ENCODE measurements at regions not wholly inside any gene's neighbourhood (a gene's known extent, or its start where the extent isn't known, plus 50 kb on each side); places are given as distances from the start of the nearest gene placed in this dataset.

GRCh38 chr22:48737461-48738203, 1090.0 kb downstream of the BRD1 start:
- Histone ChIP-seq H3K9me1 (ENCODE audit: insufficient read depth, low read length) (no peaks in the 10 kb centered on the region), H3K18ac (ENCODE audit: low read depth, low read length) (no peak overlapping the region), H3K56ac (ENCODE audit: extremely low read depth, insufficient read depth, low read length) (no peak overlapping the region), H2BK15ac (ENCODE audit: low read depth, low read length) (no peak overlapping the region), H2BK5ac (ENCODE audit: low read depth, low read length, poor library complexity, severe bottlenecking) (no peak overlapping the region), H3K4me3 (ENCODE audit: insufficient read depth, low read depth, low read length) (no peak overlapping the region), H4K91ac (ENCODE audit: insufficient read depth, low read depth, low read length) (no peak overlapping the region), H3K27ac (ENCODE audit: insufficient read depth, low read length) (no peak overlapping the region), H4K8ac (ENCODE audit: low read depth in 2 of 2, low read length in 2 of 2) (no peak overlapping the region), H3K14ac (replicated peaks; ENCODE audit: low read depth, low read length) (no peak overlapping the region), H2AK5ac (ENCODE audit: low read depth, low read length) (no peak overlapping the region), H3K27me3 (ENCODE audit: control insufficient read depth, insufficient read depth, low read length) (no peaks in the 10 kb centered on the region), H2AK9ac (replicated peaks; ENCODE audit: low read depth, low read length, poor library complexity) (no peak overlapping the region), H3K4me2 (ENCODE audit: low read depth, low read length) (no peak overlapping the region), H3K79me1 (ENCODE audit: low read depth in 1 of 2, low read length in 2 of 2) (no peaks in the 10 kb centered on the region), H3K4ac (ENCODE audit: low read depth, low read length) (no peak overlapping the region), H2BK120ac (ENCODE audit: low read depth, low read length) (no peak overlapping the region), H2BK20ac (ENCODE audit: low read depth, low read length) (no peak overlapping the region), H3K9me3 (ENCODE audit: control insufficient read depth, insufficient read depth, low read length) (peaks cover 70% of the 10 kb centered on the region), H3K23ac (ENCODE audit: low read depth, low read length) (no peak overlapping the region), H4K5ac (ENCODE audit: low read depth, low read length) (no peak overlapping the region), H3K36me3 (ENCODE audit: control insufficient read depth, insufficient read depth, low read length) (no peaks in the 10 kb centered on the region), H2AFZ (replicated peaks; ENCODE audit: low read length, poor library complexity) (no peak overlapping the region), H3K4me1 (ENCODE audit: control insufficient read depth, insufficient read depth, low read length) (no peaks in the 10 kb centered on the region), H3K9ac (ENCODE audit: low read depth, low read length) (no peak overlapping the region), H4K20me1 (ENCODE audit: insufficient read depth, low read length) (no peaks in the 10 kb centered on the region)
- ChIA-PET CTCF (no interaction called here), POLR2A (ENCODE audit: unreplicated experiment) (no interaction called here)
- intact Hi-C loops (cut with micrococcal nuclease) = no loop called here
- dilution Hi-C loops (cut with HindIII; ENCODE audit: low sequenced_read_pairs, unreplicated experiment) = no loop called here
- no peak for DNase-seq
- TF ChIP-seq RCOR1 (IDR thresholded peaks at IDR 0.05; ENCODE audit: insufficient replicate concordance, low read length) (no peak), SMC3 (IDR thresholded peaks at IDR 0.05; ENCODE audit: low read depth, low read length) (no peak), USF2 (IDR thresholded peaks at IDR 0.05; ENCODE audit: low read depth, low read length) (no peak), NFE2L2 (IDR thresholded peaks at IDR 0.05; ENCODE audit: low read depth, low read length) (no peak), BHLHE40 (IDR thresholded peaks at IDR 0.05; ENCODE audit: low read depth, low read length) (no peak), MAZ (IDR thresholded peaks at IDR 0.05; ENCODE audit: borderline replicate concordance, low read depth, low read length) (no peak), CEBPB (IDR thresholded peaks at IDR 0.05; ENCODE audit: low read depth, low read length) (no peak), RAD21 (IDR thresholded peaks at IDR 0.05; ENCODE audit: low read length) (no peak), CHD1 (IDR thresholded peaks at IDR 0.05; ENCODE audit: low read depth, low read length) (no peak), MAFK (IDR thresholded peaks at IDR 0.05; ENCODE audit: low read depth, low read length) (no peak), ELK1 (IDR thresholded peaks at IDR 0.05; ENCODE audit: borderline replicate concordance, low read depth, low read length) (no peak), MXI1 (IDR thresholded peaks at IDR 0.05; ENCODE audit: borderline replicate concordance, low read depth, low read length) (no peak), FOS (IDR thresholded peaks at IDR 0.05; ENCODE audit: low read depth, low read length) (no peak), CTCF (conservative IDR thresholded peaks at IDR 0.05; ENCODE audit: low read depth, low read length) (no peak), RFX5 (IDR thresholded peaks at IDR 0.05; ENCODE audit: low read depth, low read length) (no peak), POLR2A (IDR thresholded peaks at IDR 0.05; ENCODE audit: low read depth, low read length) (no peak)
- no peak for ATAC-seq (ENCODE audit: low read depth)
- in situ Hi-C loops (cut with MboI; ENCODE audit: low sequenced_read_pairs) = no loop called here
- no TSS peak for BruUV-seq (replicated peaks)
- no CpG with 5 or more reads among the region's 22 CpGs for WGBS, 2 experiments (ENCODE audit: extremely low coverage in 2 of 2, insufficient read length in 1 of 2)

Measured in IMR-90 (cell line).